Right lobe of liver (tissue), 4 donors: ENCODE measurements at regions not wholly inside any gene's neighbourhood (a gene's known extent, or its start where the extent isn't known, plus 50 kb on each side); places are given as distances from the start of the nearest gene placed in this dataset.

ENCODE experiments used
- POLR2A ChIP-seq: fragments of 450-650 bp; IDR thresholded peaks from one replicate; pipeline ENCODE4 v1.6.1; 2017; ENCODE audit warnings: antibody characterized with exemption, mild to moderate bottlenecking
- TF ChIP-seq, protein P1 (sequence below), 4 donors: fragments of 200-600 bp in 3 of 4; fragments of 450-650 bp in 1 of 4; IDR thresholded peaks; one replicate each; pipeline versions ENCODE4 v1.5.1 to v1.8.0; 2016 to 2022; ENCODE audit warnings: antibody characterized with exemption in 4 of 4, mild to moderate bottlenecking in 2 of 4
- donor health status: DM: no; HTN: no; CAD: no.
- donor health status: DM: no; HTN: no; CAD: no.
- donor health status: DM: no; HTN: yes; CAD: no.

DNA sequence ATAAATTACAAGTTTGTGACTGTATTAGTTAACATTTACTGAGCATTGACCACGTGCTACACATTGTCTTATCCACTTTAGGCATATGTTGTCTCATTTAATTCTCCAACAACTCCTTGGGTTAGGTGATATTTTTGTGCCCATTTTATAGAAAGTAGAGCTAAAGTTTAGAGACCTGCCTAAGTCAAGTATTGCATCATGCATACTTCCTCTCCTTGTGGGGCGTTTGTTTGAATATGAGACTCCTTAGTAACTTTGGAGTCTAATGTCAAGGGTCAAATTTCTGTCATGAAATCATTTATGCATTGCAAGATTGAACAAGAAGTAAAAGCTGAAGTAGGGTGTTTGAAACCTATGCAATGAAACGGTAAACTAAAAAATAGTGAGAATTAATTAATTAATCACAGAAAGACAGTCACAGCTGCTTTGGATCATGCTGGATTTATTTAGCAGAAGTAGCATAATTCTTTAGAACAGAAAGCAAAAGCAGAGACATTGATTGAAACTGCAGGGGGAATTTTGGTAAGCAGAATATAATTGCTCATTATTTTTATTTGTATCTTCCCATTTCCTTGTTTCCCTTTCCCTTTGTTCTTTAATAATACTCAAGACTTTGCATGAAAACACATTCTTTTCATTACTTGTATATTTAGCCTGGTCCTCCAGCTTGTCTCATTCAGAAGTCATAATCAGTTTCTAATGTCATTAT lies 1374.4 kb upstream of the GJE1 start:
- TF ChIP-seq, protein P1, sequence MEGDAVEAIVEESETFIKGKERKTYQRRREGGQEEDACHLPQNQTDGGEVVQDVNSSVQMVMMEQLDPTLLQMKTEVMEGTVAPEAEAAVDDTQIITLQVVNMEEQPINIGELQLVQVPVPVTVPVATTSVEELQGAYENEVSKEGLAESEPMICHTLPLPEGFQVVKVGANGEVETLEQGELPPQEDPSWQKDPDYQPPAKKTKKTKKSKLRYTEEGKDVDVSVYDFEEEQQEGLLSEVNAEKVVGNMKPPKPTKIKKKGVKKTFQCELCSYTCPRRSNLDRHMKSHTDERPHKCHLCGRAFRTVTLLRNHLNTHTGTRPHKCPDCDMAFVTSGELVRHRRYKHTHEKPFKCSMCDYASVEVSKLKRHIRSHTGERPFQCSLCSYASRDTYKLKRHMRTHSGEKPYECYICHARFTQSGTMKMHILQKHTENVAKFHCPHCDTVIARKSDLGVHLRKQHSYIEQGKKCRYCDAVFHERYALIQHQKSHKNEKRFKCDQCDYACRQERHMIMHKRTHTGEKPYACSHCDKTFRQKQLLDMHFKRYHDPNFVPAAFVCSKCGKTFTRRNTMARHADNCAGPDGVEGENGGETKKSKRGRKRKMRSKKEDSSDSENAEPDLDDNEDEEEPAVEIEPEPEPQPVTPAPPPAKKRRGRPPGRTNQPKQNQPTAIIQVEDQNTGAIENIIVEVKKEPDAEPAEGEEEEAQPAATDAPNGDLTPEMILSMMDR (IDR thresholded peaks at IDR 0.05): no peak
- no peak for TF ChIP-seq POLR2A
